NCI-H1694 (cell line): ENCODE measurements at regions not wholly inside any gene's neighbourhood (a gene's known extent, or its start where the extent isn't known, plus 50 kb on each side); places are given as distances from the start of the nearest gene placed in this dataset.

Source experiments
- DNase-seq: peaks from one replicate; lab custom pipeline; 2025; lab: John Stamatoyannopoulos, UW

- no peak for DNase-seq
Observed at GRCh38 chr16:64410306-64410705, 711.6 kb downstream of the CDH11 start.

GRCh38 chr16:64409783-64410210, 712.1 kb downstream of the CDH11 start:
- no peak for DNase-seq

DNA sequence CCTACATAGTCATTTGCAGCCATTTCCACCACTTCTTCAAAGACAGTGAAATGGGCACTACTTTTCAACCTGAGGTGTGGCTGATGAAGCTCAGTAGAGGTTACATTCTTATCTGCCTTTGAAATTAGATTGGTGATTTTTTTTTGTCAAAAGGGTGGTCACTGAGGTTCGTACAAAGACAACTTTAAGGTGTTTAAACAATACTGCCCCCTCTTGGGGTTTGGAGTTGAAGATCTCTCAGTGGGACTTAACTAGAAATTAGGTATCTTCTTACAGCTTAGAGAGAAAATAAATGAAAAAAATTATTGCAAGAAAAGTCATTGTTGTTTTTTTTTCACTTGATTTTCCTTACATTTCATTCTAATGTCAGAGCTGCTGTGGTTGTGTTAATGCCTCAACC, 713.2 kb downstream of the CDH11 start:
- DNase-seq = no peak

- no peak for DNase-seq
Observed at GRCh38 chr16:64406770-64407181, 715.1 kb downstream of the CDH11 start.

DNA sequence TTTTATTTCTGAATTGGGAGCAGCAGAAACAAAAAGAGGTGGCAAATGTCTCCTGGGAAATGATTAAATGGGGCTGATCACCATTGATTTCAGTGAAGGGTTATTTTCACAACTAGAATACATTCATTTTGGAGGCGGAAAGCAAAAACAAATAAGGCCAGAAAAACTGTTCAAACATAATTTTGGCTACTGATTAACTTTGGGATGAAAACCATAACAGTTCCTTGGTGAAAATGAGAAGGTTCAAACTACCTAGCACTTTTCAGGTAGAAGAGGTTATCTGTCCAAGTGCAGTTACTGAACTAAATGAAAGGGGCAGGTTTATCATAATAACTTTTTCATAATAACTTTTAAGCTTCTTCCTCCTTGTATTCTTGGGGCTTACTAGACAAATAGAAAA, 718.5 kb downstream of the CDH11 start:
- DNase-seq = no peak

- no peak for DNase-seq
Observed at GRCh38 chr16:64398793-64399192, 723.1 kb downstream of the CDH11 start.

GRCh38 chr16:64397945-64398508, 723.8 kb downstream of the CDH11 start:
- DNase-seq = no peak

GRCh38 chr16:64397042-64397441, 724.8 kb downstream of the CDH11 start:
- DNase-seq = no peak

GRCh38 chr16:64394061-64394460, 727.8 kb downstream of the CDH11 start:
- DNase-seq = no peak

DNA sequence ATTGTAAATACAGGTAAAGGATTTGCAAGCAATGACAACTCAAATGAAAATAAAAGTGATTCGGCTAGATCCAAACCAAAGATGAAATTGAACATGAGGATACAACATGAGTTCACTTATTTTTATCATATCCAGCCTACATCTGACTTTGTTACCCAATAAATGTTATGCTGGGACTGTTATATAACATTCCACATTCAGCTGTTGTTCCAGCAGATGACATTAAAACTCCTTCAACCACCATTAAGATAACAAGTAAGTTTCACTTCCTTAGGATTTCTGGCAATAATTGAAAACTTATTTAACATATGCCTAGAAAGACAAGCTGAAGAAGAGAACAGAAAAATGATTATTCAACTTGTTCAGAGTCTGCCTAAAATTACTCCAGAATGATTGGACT, 729.4 kb downstream of the CDH11 start:
- DNase-seq = no peak

GRCh38 chr16:64391063-64391600, 730.7 kb downstream of the CDH11 start:
- no peak for DNase-seq

DNA sequence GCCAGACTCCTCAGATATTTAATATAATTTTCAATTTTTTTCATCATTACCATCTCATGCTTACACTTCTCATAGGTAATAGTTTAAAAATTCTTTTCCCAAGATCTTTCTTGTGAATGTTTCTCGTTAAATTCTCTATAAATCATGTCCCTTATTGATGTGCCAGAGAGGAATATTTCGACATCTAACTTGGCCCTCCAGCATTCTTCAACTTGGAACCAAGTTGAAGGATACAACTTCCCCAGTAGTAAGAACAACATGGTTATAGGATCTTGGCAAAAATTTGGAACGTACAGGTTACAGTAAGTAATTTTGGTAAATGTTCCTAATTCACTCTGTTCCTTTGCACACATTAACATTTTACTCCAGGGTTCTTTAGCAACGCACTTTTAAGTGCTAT, 731.8 kb downstream of the CDH11 start:
- no peak for DNase-seq

GRCh38 chr16:64384636-64385035, 737.2 kb downstream of the CDH11 start:
- DNase-seq = no peak

GRCh38 chr16:64381979-64382378, 739.9 kb downstream of the CDH11 start:
- no peak for DNase-seq

DNA sequence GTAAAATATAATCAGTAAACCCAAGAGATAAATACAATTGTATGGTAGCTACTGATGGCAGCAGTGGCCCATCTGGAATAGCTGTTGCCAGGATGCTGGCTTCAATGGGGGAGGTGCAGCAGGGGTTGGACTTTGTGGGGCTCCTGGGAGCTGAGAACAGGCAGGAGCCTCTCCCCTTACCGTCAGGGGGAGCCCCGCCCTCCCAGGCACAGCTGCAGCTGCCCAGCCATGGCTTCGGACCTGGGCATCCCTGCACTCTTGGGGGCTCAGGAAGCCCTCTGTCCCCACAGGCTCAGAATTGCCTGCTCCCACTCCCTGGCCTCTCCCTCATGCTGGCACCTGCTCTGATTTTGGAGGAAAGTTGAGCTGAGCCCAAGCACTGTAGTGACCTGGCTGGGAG, 741.1 kb downstream of the CDH11 start:
- no peak for DNase-seq

- no peak for DNase-seq
Observed at GRCh38 chr16:64375391-64375980, 746.4 kb downstream of the CDH11 start.

DNA sequence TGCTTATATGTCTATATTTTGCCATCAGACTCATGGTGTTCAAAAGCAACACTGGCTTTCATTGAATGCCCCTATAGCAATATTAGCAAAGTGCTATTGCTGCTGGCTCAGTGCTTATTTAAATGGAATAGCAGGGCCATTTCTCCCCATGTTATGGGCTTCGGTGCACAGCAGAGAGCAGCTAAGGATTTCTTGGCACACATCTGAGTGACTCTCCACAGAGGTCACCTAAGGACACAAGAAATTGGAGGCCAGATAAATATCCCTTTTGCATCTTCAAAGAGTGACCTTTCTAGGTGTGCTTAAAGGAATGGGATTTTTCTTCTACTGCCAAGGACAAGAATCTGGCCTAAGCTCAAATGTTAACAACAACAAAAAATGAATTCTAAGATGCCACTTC, 751.8 kb downstream of the CDH11 start:
- DNase-seq = no peak

DNA sequence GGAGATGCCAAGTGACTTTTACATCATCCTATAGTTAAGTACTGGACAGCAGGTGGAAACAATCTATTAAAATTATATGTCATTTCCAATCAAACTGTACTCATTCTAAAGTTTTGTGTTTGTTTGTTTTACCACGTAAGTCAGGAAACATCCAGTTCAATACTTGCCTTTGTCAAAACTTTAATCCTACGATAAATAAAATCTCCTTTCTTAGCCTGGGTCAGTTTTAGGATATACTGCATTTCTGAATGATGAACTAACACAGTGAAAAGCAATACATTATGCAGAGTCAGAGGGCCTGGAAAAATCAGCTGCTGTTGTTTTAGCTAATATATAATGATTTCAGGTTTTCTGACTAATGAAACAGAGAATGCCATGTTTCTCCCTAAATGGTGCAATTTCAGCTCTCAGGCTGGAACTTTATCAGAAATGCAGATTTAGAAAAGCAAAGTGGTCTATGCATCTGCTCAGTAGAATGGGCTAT, 756.4 kb downstream of the CDH11 start:
- no peak for DNase-seq

DNA sequence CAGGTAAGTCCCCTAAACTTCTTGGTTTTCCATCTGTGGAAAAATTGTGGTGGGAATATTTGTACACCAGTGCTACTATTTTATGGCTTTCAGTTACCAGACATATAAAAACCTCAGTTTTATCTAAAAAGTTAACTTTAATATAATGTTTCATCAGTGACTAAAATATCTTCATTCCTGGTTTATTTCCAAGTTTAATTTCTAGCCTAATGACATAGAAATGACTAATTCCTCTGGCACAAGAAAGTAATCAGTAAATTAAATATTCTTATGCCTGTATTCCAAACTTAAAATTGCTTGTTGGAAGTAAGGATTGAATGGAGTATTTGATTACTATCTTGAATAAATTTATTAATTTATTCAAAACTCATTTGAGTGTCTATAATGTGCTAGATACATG, 757.0 kb downstream of the CDH11 start:
- DNase-seq = no peak

DNA sequence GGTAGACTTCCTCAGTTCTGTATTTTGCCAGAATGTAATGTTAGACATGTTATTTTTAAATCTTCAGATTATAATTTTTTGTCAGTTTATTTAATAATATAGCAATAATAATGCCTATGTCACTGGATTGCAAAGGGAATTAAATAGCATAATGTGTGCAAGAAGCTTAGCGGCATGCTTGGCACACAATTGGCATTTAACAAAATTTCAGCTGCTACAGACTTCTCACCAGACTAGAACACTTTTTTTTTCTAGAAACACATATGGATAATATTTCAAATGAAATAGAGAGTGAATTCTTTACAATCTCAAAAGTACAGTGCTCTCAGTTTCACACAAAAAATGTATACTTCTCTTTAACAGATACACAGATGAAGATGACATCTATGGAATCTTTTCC, 757.4 kb downstream of the CDH11 start:
- DNase-seq = no peak

DNA sequence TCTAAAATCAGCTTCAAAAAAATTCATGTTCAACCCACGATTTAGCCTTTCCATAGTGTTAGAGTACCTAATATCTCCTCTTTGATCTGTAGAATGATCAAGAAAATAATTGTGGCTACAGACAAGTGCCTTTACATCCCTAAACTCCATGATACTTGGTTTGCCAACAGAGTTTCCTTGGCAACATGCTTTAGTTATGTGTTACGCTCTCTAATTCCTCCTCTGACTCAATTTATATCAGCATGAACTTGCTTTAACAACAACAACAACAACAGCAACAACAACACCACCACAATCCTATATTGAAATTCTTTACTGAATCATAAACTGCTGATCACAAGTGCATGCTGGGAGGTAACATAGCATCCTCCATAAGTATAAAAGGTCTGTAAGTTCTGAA, 757.8 kb downstream of the CDH11 start:
- DNase-seq = no peak

- no peak for DNase-seq
Observed at GRCh38 chr16:64363039-64363438, 758.8 kb downstream of the CDH11 start.

GRCh38 chr16:64362193-64362592, 759.7 kb downstream of the CDH11 start:
- no peak for DNase-seq

DNA sequence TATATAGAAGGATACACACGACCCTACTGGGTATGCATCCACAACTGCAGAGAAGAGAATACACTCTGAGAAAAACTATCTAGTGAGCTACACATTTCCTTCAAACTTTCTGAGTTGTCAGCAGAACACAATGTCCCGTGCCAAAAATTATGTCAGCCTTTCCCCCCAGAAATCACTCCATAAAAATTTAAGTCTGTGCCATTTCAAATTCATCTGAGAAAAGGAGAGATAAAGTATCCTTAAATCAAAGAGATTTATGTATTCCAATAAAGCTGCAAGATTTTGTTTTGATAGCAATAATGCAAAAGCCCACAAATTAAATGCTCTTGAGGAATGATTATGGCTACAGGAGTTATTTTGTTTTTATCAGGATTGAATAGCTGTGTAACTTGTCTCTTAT, 760.1 kb downstream of the CDH11 start:
- DNase-seq = no peak
